ENCODE measurements at regions not wholly inside any gene's neighbourhood (a gene's known extent, or its start where the extent isn't known, plus 50 kb on each side); places are given as distances from the start of the nearest gene placed in this dataset.

DNA sequence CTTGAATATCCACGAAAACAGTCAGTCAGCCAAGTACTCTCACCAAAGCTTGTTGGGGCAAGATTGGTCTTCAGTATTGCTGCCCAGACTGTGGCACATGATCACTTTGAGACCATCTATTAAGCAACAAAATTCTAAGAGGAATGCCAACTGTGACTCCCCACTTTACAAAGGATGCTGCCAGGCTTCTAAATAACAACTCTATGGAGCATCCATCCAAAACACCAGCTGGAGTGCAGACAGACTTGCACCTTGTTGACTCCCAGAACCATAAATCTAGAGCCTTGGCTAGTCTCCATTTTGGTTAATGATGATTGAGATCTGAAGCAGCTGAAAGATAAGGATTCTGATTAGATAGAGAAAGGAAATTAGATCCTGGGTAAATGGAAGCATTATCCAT lies 132.8 kb downstream of the DIO2 start:
- H3K9me3 ChIP-seq (ENCODE audit: control insufficient read depth, low read depth, low read length): no peaks in the 10 kb centered on the region
- no peaks in the 10 kb centered on the region for H3K4me1 ChIP-seq (ENCODE audit: insufficient read depth, low read length)
- H3K27ac ChIP-seq (ENCODE audit: insufficient read length, low read depth, low read length): no peak overlapping the region
- no peaks in the 10 kb centered on the region for H4K20me1 ChIP-seq (ENCODE audit: control insufficient read depth, insufficient read depth, insufficient read length)
- no peak overlapping the region for H3K18ac ChIP-seq (ENCODE audit: insufficient read length, low read depth, low read length)
- H2AK5ac ChIP-seq (ENCODE audit: insufficient read length, low read length): no peak overlapping the region
- H4K5ac ChIP-seq (ENCODE audit: insufficient read length, low read depth, low read length): no peak overlapping the region
- WGBS (ENCODE audit: extremely low coverage, insufficient read length, low lambda C conversion rate): no CpG with 5 or more reads among the region's 1 CpG
- no peaks in the 10 kb centered on the region for H3K23me2 ChIP-seq (ENCODE audit: insufficient read length, low read depth, low read length, poor library complexity, severe bottlenecking)
- no peak overlapping the region for H3K56ac ChIP-seq (ENCODE audit: insufficient read length, low read depth, low read length)
- no peak overlapping the region for H2BK12ac ChIP-seq (ENCODE audit: insufficient read length, low read depth, low read length)
- TF ChIP-seq, protein P1, sequence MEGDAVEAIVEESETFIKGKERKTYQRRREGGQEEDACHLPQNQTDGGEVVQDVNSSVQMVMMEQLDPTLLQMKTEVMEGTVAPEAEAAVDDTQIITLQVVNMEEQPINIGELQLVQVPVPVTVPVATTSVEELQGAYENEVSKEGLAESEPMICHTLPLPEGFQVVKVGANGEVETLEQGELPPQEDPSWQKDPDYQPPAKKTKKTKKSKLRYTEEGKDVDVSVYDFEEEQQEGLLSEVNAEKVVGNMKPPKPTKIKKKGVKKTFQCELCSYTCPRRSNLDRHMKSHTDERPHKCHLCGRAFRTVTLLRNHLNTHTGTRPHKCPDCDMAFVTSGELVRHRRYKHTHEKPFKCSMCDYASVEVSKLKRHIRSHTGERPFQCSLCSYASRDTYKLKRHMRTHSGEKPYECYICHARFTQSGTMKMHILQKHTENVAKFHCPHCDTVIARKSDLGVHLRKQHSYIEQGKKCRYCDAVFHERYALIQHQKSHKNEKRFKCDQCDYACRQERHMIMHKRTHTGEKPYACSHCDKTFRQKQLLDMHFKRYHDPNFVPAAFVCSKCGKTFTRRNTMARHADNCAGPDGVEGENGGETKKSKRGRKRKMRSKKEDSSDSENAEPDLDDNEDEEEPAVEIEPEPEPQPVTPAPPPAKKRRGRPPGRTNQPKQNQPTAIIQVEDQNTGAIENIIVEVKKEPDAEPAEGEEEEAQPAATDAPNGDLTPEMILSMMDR (conservative IDR thresholded peaks at IDR 0.05): no peak
- no peak overlapping the region for H2AFZ ChIP-seq (ENCODE audit: low read length)
- no peak overlapping the region for H3K14ac ChIP-seq (ENCODE audit: insufficient read depth, low read length)
- no peak overlapping the region for H2BK20ac ChIP-seq (ENCODE audit: low read depth, low read length, poor library complexity, severe bottlenecking)
- no peaks in the 10 kb centered on the region; the same call in 1 of the 2 replicates for H3K27me3 Mint-ChIP-seq (ENCODE audit: low read depth)
- H3K79me1 ChIP-seq (ENCODE audit: insufficient read depth, low read depth, low read length, poor library complexity, severe bottlenecking): no peaks in the 10 kb centered on the region
- H3K27me3 ChIP-seq (ENCODE audit: insufficient read depth, low read length): no peaks in the 10 kb centered on the region
- H3K4me3 Mint-ChIP-seq: no peak overlapping the region
- H3K36me3 Mint-ChIP-seq (ENCODE audit: insufficient read depth in 1 of 3, low read depth in 3 of 3): peaks cover 0 to 7% (median 0%) of the 10 kb centered on the region in 3 experiments; a peak in 1 of 7 replicates
- no peak overlapping the region for H2BK5ac ChIP-seq (ENCODE audit: insufficient read length, low read length)
- no peak overlapping the region for H3K23ac ChIP-seq (ENCODE audit: insufficient read length, low read depth, low read length)
- no peak overlapping the region for H3K4ac ChIP-seq (ENCODE audit: low read depth, low read length)
- H3T11ph ChIP-seq (ENCODE audit: low read length): no peak overlapping the region
- no peak overlapping the region for H2BK120ac ChIP-seq (ENCODE audit: low read depth, low read length, poor library complexity, severe bottlenecking)
- H3K27ac Mint-ChIP-seq: no peak overlapping the region
- peaks cover 0 to under 1% of the 10 kb centered on the region in 2 experiments; a peak in 2 of 5 replicates for H3K9me3 Mint-ChIP-seq
- no peak overlapping the region for H4K8ac ChIP-seq (replicated peaks; ENCODE audit: insufficient read length, low read depth, low read length)
- H4K91ac ChIP-seq (ENCODE audit: insufficient read length, low read depth, low read length): no peak overlapping the region
- no peak for DNase-seq
- H3K4me1 Mint-ChIP-seq: no peaks in the 10 kb centered on the region
- no peaks in the 10 kb centered on the region for H3K79me2 ChIP-seq (ENCODE audit: insufficient read depth, low read length)
- H3K9ac ChIP-seq (ENCODE audit: extremely low read depth, insufficient read length, low read length): no peak overlapping the region
- no peak overlapping the region for H2BK15ac ChIP-seq (ENCODE audit: low read depth, low read length)
- H3K4me2 ChIP-seq (ENCODE audit: insufficient read depth, insufficient read length, low read length): no peak overlapping the region

Data from H9 (cell line).